ENCODE measurements at regions not wholly inside any gene's neighbourhood (a gene's known extent, or its start where the extent isn't known, plus 50 kb on each side); places are given as distances from the start of the nearest gene placed in this dataset.

- TF ChIP-seq CTCF (IDR thresholded peaks at IDR 0.05; ENCODE audit: low read depth, low read length, poor library complexity, severe bottlenecking) = no peak
- TF ChIP-seq EZH2phosphoT487 (IDR thresholded peaks at IDR 0.05; ENCODE audit: borderline replicate concordance, low read length) = no peak
Measured at GRCh38 chr14:22476005-22476751, 112.8 kb downstream of the DAD1 start.

All from DOHH2 (cell line).